GM12878 (cell line): ENCODE measurements at regions not wholly inside any gene's neighbourhood (a gene's known extent, or its start where the extent isn't known, plus 50 kb on each side); places are given as distances from the start of the nearest gene placed in this dataset.

Experiments used
- ATAC-seq: fragments of 200-7000 bp; cut with Tn5 transposase; 3 replicates; pipeline ENCODE4 v1.9.1; 2020; ENCODE audit warnings: mild to moderate bottlenecking, moderate library complexity
- BruUV-seq: library from RNA; stranded (reverse); fragments of 400-500 nt; replicated peaks from 2 replicates; lab custom pipeline; 2021; lab: Mats Ljungman, UMichigan
- CTCF ChIA-PET: fragments of 300-600 bp; sonication (Branson Sonifier 250); formaldehyde crosslinking; extraction: SDS; loops from one replicate; lab custom pipeline; 2021; ENCODE audit warnings: inconsistent platforms; lab: Yijun Ruan, JAX
- POLR2A ChIA-PET: fragments of 350-600 bp; formaldehyde crosslinking; extraction: SDS; loops from one replicate; lab custom pipeline; 2021; ENCODE audit warnings: inconsistent platforms; lab: Charles Lee
- RAD21 ChIA-PET: fragments of 300-600 bp; sonication (Branson Sonifier 250); formaldehyde crosslinking; loops from one replicate; lab custom pipeline; 2023; ENCODE audit warnings: antibody characterized with exemption; ENCODE audit not compliant: unreplicated experiment; lab: Charles Lee
- SMC1A ChIA-PET: fragments of 300-600 bp; sonication (Branson Sonifier 250); formaldehyde crosslinking; loops from one replicate; lab custom pipeline; 2023; ENCODE audit not compliant: unreplicated experiment, uncharacterized antibody; lab: Charles Lee
- DNase-seq: peaks from one replicate; pipeline ENCODE4 v3.0.0-alpha.2; 2011; ENCODE audit warnings: low read depth, low spot score
- FAIRE-seq: peaks from 3 replicates; lab custom pipeline; 2011; peaks lifted over from hg19 to GRCh38; lab: Jason Lieb, UNC
- H2AFZ ChIP-seq: 2 replicates; pipeline ENCODE4 v1.6.0; 2011; ENCODE audit warnings: low read depth, low read length, control low read depth; ENCODE audit not compliant: control insufficient read depth
- H3K27ac ChIP-seq: 2 replicates; pipeline ENCODE4 v1.5.1; 2011; ENCODE audit warnings: control low read depth; ENCODE audit not compliant: control insufficient read depth, insufficient read depth
- H3K27me3 ChIP-seq, 2 experiments: replicated peaks in 1 of 2; 2 replicates each; pipeline versions ENCODE4 v1.6.0 to v1.6.1; 2011; ENCODE audit warnings: low read length in 1 of 2; ENCODE audit not compliant: control insufficient read depth in 2 of 2, insufficient read depth in 2 of 2
- H3K36me3 ChIP-seq, 2 experiments: 2 replicates each; pipeline ENCODE4 v1.5.1; 2011; ENCODE audit warnings: low read length in 1 of 2; ENCODE audit not compliant: control insufficient read depth in 2 of 2, insufficient read depth in 2 of 2
- H3K4me1 ChIP-seq: 2 replicates; pipeline ENCODE4 v1.6.1; 2011; ENCODE audit warnings: mild to moderate bottlenecking, low read length, moderate library complexity, mixed read lengths; ENCODE audit not compliant: control insufficient read depth, insufficient read depth
- H3K4me2 ChIP-seq: 2 replicates; pipeline ENCODE4 v1.6.0; 2011; ENCODE audit warnings: control low read depth; ENCODE audit not compliant: control insufficient read depth, insufficient read depth
- H3K4me3 ChIP-seq: fragments of 200-600 bp; sonication (generic); 2 replicates; pipeline ENCODE4 v1.5.1; 2016
- H3K79me2 ChIP-seq: 2 replicates; pipeline ENCODE4 v1.6.0; 2011; ENCODE audit warnings: low read length; ENCODE audit not compliant: control insufficient read depth, insufficient read depth
- H3K9ac ChIP-seq: 2 replicates; pipeline ENCODE4 v1.8.0; 2011; ENCODE audit warnings: low read length, control low read depth, mixed read lengths; ENCODE audit not compliant: control insufficient read depth, insufficient read depth
- H3K9me3 ChIP-seq: replicated peaks from 3 replicates; pipeline ENCODE4 v1.5.1; 2011; ENCODE audit warnings: mild to moderate bottlenecking, low read length; ENCODE audit not compliant: control insufficient read depth, insufficient read depth
- H4K20me1 ChIP-seq: 2 replicates; pipeline ENCODE4 v1.6.0; 2011; ENCODE audit not compliant: control insufficient read depth, insufficient read depth
- ATF3 ChIP-seq: IDR thresholded peaks from 2 replicates; pipeline ENCODE4 v1.6.1; 2011; ENCODE audit warnings: low read depth, mild to moderate bottlenecking, low read length, moderate library complexity, borderline replicate concordance; ENCODE audit errors: extremely low read depth
- CREB1 ChIP-seq: IDR thresholded peaks from 2 replicates; pipeline ENCODE4 v1.6.1; 2012; ENCODE audit warnings: low read depth, mild to moderate bottlenecking, inconsistent platforms
- MXI1 ChIP-seq: fragments of 150-350 bp; IDR thresholded peaks from 2 replicates; pipeline ENCODE4 v1.6.1; 2011; ENCODE audit warnings: low read depth, mild to moderate bottlenecking, inconsistent platforms, low read length, improper control_type of control experiment
- NFYB ChIP-seq: IDR thresholded peaks from 2 replicates; pipeline ENCODE4 v1.6.1; 2011; ENCODE audit warnings: low read depth, mild to moderate bottlenecking, low read length, improper control_type of control experiment, moderate library complexity; ENCODE audit not compliant: insufficient read depth
- RB1 ChIP-seq: fragments of 450-650 bp; formaldehyde crosslinking; IDR thresholded peaks from 2 replicates; pipeline ENCODE4 v1.6.1; 2017; ENCODE audit warnings: mild to moderate bottlenecking, borderline replicate concordance
- ZNF592 ChIP-seq: fragments of 450-650 bp; IDR thresholded peaks from 2 replicates; pipeline ENCODE4 v1.6.1; 2017; ENCODE audit warnings: mild to moderate bottlenecking, moderate library complexity
- ZZZ3 ChIP-seq: IDR thresholded peaks from 2 replicates; pipeline ENCODE4 v1.6.1; 2011; ENCODE audit warnings: low read depth; ENCODE audit not compliant: control insufficient read depth, insufficient read length
- WGBS: methylation state at CpG from one replicate; pipeline ENCODE4 v1.1.6; 2016; ENCODE audit warnings: low lambda C conversion rate; ENCODE audit not compliant: insufficient replicate concordance, insufficient coverage; ENCODE audit errors: missing lambda C conversion rate; 5-methylcytosine and 5-hydroxymethylcytosine counted together
- in situ Hi-C: fragments of 300-500 bp; cut with MboI; formaldehyde crosslinking; loops from 9 replicates; pipeline ENCODE4 v1.14.3; 2018; ENCODE audit warnings: mixed read lengths
- intact Hi-C: fragments of 100-400 bp; cut with micrococcal nuclease; formaldehyde crosslinking; loops from one replicate; pipeline ENCODE4 v1.14.2; 2022; ENCODE audit not compliant: unreplicated experiment
- TF ChIP-seq, protein P1 (sequence below): IDR thresholded peaks from 2 replicates; pipeline ENCODE4 v1.6.1; 2012; ENCODE audit warnings: improper control_type of control experiment, low read depth, low read length; ENCODE audit not compliant: insufficient replicate concordance
- TF ChIP-seq, protein P2 (sequence below): fragments of 450-650 bp; IDR thresholded peaks from 2 replicates; pipeline ENCODE4 v1.6.1; 2017; ENCODE audit warnings: mild to moderate bottlenecking

- no peak for ATAC-seq
- intact Hi-C loops (no loop called here), in situ Hi-C loops (no loop called here)
- ChIA-PET RAD21 (no interaction called here), POLR2A (no interaction called here), SMC1A (no interaction called here), CTCF (no interaction called here)
- H3K4me1 ChIP-seq, result no peaks in the 10 kb centered on the region
- 12% methylated on average over 2 of the region's 2 CpGs for WGBS
- H3K27me3 ChIP-seq, result no peaks in the 10 kb centered on the region
- H3K4me2 ChIP-seq, result no peak overlapping the region
- no peaks in the 10 kb centered on the region for H3K36me3 ChIP-seq
- H3K27ac ChIP-seq, result no peak overlapping the region
- FAIRE-seq, result no peak
- no peak overlapping the region for H3K9ac ChIP-seq
- H4K20me1 ChIP-seq, result no peaks in the 10 kb centered on the region
- H3K9me3 ChIP-seq, result no peaks in the 10 kb centered on the region
- DNase-seq, result no peak
- no peak overlapping the region for H3K4me3 ChIP-seq
- H2AFZ ChIP-seq, result no peak overlapping the region
- BruUV-seq, result no TSS peak
- H3K79me2 ChIP-seq, result no peaks in the 10 kb centered on the region
- no peak for TF ChIP-seq ZZZ3
- TF ChIP-seq, protein P1, sequence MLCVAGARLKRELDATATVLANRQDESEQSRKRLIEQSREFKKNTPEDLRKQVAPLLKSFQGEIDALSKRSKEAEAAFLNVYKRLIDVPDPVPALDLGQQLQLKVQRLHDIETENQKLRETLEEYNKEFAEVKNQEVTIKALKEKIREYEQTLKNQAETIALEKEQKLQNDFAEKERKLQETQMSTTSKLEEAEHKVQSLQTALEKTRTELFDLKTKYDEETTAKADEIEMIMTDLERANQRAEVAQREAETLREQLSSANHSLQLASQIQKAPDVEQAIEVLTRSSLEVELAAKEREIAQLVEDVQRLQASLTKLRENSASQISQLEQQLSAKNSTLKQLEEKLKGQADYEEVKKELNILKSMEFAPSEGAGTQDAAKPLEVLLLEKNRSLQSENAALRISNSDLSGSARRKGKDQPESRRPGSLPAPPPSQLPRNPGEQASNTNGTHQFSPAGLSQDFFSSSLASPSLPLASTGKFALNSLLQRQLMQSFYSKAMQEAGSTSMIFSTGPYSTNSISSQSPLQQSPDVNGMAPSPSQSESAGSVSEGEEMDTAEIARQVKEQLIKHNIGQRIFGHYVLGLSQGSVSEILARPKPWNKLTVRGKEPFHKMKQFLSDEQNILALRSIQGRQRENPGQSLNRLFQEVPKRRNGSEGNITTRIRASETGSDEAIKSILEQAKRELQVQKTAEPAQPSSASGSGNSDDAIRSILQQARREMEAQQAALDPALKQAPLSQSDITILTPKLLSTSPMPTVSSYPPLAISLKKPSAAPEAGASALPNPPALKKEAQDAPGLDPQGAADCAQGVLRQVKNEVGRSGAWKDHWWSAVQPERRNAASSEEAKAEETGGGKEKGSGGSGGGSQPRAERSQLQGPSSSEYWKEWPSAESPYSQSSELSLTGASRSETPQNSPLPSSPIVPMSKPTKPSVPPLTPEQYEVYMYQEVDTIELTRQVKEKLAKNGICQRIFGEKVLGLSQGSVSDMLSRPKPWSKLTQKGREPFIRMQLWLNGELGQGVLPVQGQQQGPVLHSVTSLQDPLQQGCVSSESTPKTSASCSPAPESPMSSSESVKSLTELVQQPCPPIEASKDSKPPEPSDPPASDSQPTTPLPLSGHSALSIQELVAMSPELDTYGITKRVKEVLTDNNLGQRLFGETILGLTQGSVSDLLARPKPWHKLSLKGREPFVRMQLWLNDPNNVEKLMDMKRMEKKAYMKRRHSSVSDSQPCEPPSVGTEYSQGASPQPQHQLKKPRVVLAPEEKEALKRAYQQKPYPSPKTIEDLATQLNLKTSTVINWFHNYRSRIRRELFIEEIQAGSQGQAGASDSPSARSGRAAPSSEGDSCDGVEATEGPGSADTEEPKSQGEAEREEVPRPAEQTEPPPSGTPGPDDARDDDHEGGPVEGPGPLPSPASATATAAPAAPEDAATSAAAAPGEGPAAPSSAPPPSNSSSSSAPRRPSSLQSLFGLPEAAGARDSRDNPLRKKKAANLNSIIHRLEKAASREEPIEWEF, result no peak
- no peak for TF ChIP-seq CREB1
- no peak for TF ChIP-seq MXI1
- no peak for TF ChIP-seq RB1
- TF ChIP-seq ATF3, result no peak
- TF ChIP-seq, protein P2, sequence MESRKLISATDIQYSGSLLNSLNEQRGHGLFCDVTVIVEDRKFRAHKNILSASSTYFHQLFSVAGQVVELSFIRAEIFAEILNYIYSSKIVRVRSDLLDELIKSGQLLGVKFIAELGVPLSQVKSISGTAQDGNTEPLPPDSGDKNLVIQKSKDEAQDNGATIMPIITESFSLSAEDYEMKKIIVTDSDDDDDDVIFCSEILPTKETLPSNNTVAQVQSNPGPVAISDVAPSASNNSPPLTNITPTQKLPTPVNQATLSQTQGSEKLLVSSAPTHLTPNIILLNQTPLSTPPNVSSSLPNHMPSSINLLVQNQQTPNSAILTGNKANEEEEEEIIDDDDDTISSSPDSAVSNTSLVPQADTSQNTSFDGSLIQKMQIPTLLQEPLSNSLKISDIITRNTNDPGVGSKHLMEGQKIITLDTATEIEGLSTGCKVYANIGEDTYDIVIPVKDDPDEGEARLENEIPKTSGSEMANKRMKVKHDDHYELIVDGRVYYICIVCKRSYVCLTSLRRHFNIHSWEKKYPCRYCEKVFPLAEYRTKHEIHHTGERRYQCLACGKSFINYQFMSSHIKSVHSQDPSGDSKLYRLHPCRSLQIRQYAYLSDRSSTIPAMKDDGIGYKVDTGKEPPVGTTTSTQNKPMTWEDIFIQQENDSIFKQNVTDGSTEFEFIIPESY, result no peak
- TF ChIP-seq ZNF592, result no peak
- no peak for TF ChIP-seq NFYB
These were observed 83.2 kb upstream of the ITGA6 start for GRCh38 chr2:172344159-172344558.
